HEK293 (cell line): ENCODE measurements at regions not wholly inside any gene's neighbourhood (a gene's known extent, or its start where the extent isn't known, plus 50 kb on each side); places are given as distances from the start of the nearest gene placed in this dataset.

Experiments used
- CTCF ChIA-PET: fragments of 350-600 bp; formaldehyde crosslinking; extraction: SDS; loops from one replicate; lab custom pipeline; 2021; ENCODE audit warnings: antibody characterized with exemption; lab: Yijun Ruan, JAX
- POLR2A ChIA-PET: fragments of 300-600 bp; formaldehyde crosslinking; extraction: SDS; loops from one replicate; lab custom pipeline; 2020; ENCODE audit warnings: antibody characterized with exemption, inconsistent platforms; lab: Yijun Ruan, JAX
- H3K27ac ChIP-seq: fragments of 200-500 bp; sonication (Bioruptor generic); 2 replicates; pipeline ENCODE4 v1.5.1; 2014; ENCODE audit warnings: low read depth, low read length, control low read depth, inconsistent platforms; ENCODE audit errors: extremely low read depth
- H3K36me3 ChIP-seq, 2 experiments: fragments of 200-500 bp in 1 of 2; sonication (Bioruptor generic) in 1 of 2; 1 replicate in 1 of 2; 2 replicates in 1 of 2; pipeline ENCODE4 v1.5.1; 2014 to 2017; ENCODE audit warnings: inconsistent platforms in 2 of 2, low read length in 2 of 2; ENCODE audit not compliant: control insufficient read depth in 2 of 2, insufficient read depth in 1 of 2
- H3K4me1 ChIP-seq: fragments of 200-500 bp; sonication (Bioruptor generic); 2 replicates; pipeline ENCODE4 v1.5.1; 2014; ENCODE audit warnings: mild to moderate bottlenecking, low read length, inconsistent platforms; ENCODE audit not compliant: control insufficient read depth, insufficient read depth
- H3K4me3 ChIP-seq: 2 replicates; pipeline ENCODE4 v1.5.1; 2011; ENCODE audit warnings: low read depth, mild to moderate bottlenecking, control low read depth, low read length, moderate library complexity
- H3K9me3 ChIP-seq: fragments of 200-500 bp; sonication (Bioruptor generic); 2 replicates; pipeline ENCODE4 v1.5.1; 2014; ENCODE audit warnings: low read depth, low read length, inconsistent platforms; ENCODE audit not compliant: control insufficient read depth, insufficient read depth
- BCL6B ChIP-seq: fragments of 450-650 bp; formaldehyde crosslinking; IDR thresholded peaks from 2 replicates; pipeline ENCODE4 v1.5.1; 2017; ENCODE audit warnings: missing biosample characterization, missing genetic modification characterization
- MYNN ChIP-seq: fragments of 450-650 bp; formaldehyde crosslinking; IDR thresholded peaks from 2 replicates; pipeline ENCODE4 v1.5.1; 2016; ENCODE audit warnings: missing biosample characterization, missing genetic modification characterization, borderline replicate concordance
- PRDM1 ChIP-seq: fragments of 450-650 bp; formaldehyde crosslinking; IDR thresholded peaks from 2 replicates; pipeline ENCODE4; 2016; ENCODE audit warnings: missing biosample characterization, missing genetic modification characterization
- SETDB1 ChIP-seq: IDR thresholded peaks from one replicate; pipeline ENCODE4 v1.6.1; 2017; ENCODE audit warnings: mild to moderate bottlenecking, low read length, moderate library complexity, mixed read lengths; ENCODE audit not compliant: insufficient read length
- ZBTB26 ChIP-seq: fragments of 450-650 bp; formaldehyde crosslinking; optimal IDR thresholded peaks from 2 replicates; pipeline ENCODE3; 2016; ENCODE audit warnings: missing biosample characterization, mild to moderate bottlenecking, missing genetic modification characterization
- ZFP41 ChIP-seq: fragments of 450-650 bp; formaldehyde crosslinking; IDR thresholded peaks from 2 replicates; pipeline ENCODE4 v1.5.1; 2016; ENCODE audit warnings: missing biosample characterization, missing genetic modification characterization, borderline replicate concordance
- ZNF146 ChIP-seq: fragments of 450-650 bp; formaldehyde crosslinking; IDR thresholded peaks from 2 replicates; pipeline ENCODE4 v1.5.1; 2016; ENCODE audit warnings: missing biosample characterization, missing genetic modification characterization
- ZNF211 ChIP-seq: fragments of 450-650 bp; formaldehyde crosslinking; IDR thresholded peaks from 2 replicates; pipeline ENCODE4 v1.5.1; 2016; ENCODE audit warnings: low read depth, missing biosample characterization, missing genetic modification characterization
- ZNF23 ChIP-seq: fragments of 450-650 bp; formaldehyde crosslinking; IDR thresholded peaks from 2 replicates; pipeline ENCODE4 v1.5.1; 2016; ENCODE audit warnings: missing biosample characterization, missing genetic modification characterization, borderline replicate concordance
- ZNF292 ChIP-seq: fragments of 450-650 bp; formaldehyde crosslinking; IDR thresholded peaks from 2 replicates; pipeline ENCODE4 v1.5.1; 2016; ENCODE audit warnings: low read depth, missing biosample characterization, missing genetic modification characterization, borderline replicate concordance
- ZNF354C ChIP-seq: fragments of 450-650 bp; formaldehyde crosslinking; IDR thresholded peaks from 2 replicates; pipeline ENCODE4 v1.5.1; 2016; ENCODE audit warnings: missing biosample characterization, missing genetic modification characterization, low read depth, borderline replicate concordance
- ZNF366 ChIP-seq: fragments of 450-650 bp; formaldehyde crosslinking; conservative IDR thresholded peaks from 2 replicates; pipeline ENCODE4 v1.5.1; 2016; ENCODE audit warnings: missing biosample characterization, missing genetic modification characterization
- ZNF449 ChIP-seq: fragments of 450-650 bp; formaldehyde crosslinking; IDR thresholded peaks from 2 replicates; pipeline ENCODE4 v1.5.1; 2017; ENCODE audit warnings: missing biosample characterization, mild to moderate bottlenecking, missing genetic modification characterization, moderate library complexity
- ZNF473 ChIP-seq: fragments of 450-650 bp; formaldehyde crosslinking; IDR thresholded peaks from 2 replicates; pipeline ENCODE4 v1.5.1; 2017; ENCODE audit warnings: missing biosample characterization, missing genetic modification characterization
- ZNF560 ChIP-seq: fragments of 450-650 bp; formaldehyde crosslinking; IDR thresholded peaks from 2 replicates; pipeline ENCODE4 v1.5.1; 2017; ENCODE audit warnings: missing biosample characterization, missing genetic modification characterization, borderline replicate concordance
- ZNF585B ChIP-seq: fragments of 450-650 bp; formaldehyde crosslinking; IDR thresholded peaks from 2 replicates; pipeline ENCODE4 v1.5.1; 2016; ENCODE audit warnings: missing biosample characterization, missing genetic modification characterization
- ZNF624 ChIP-seq: fragments of 450-650 bp; formaldehyde crosslinking; IDR thresholded peaks from 2 replicates; pipeline ENCODE4 v1.5.1; 2017; ENCODE audit warnings: missing biosample characterization, missing genetic modification characterization
- TF ChIP-seq, protein P1 (sequence below): fragments of 450-650 bp; formaldehyde crosslinking; IDR thresholded peaks from 2 replicates; pipeline ENCODE4 v1.5.1; 2016; ENCODE audit warnings: missing biosample characterization, missing genetic modification characterization, borderline replicate concordance

DNA sequence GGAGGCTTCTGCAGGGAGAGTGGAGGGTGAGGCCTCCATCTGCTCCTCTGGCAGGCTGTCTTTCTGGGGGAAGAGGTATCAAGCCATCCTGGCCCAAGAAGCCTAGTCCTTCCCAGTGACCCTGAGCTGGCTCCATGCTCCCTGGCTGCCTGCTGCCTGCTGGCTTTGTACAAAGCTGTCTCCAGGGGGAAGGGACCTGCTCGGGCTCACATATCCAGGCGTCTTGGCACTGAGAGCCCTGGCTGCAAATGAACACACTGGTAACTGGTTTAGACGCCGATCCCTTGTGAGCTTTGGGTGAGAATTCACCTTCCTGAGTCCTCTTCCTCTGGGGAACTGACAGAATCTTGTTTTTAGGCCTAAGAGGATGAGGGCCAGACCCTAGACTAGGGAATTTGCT is 210.3 kb upstream of the ZBED5 start:
- no peak overlapping the region for H3K27ac ChIP-seq
- ChIA-PET POLR2A (no interaction called here), CTCF (no interaction called here)
- no peaks in the 10 kb centered on the region for H3K36me3 ChIP-seq
- H3K4me1 ChIP-seq: no peaks in the 10 kb centered on the region
- no peak for TF ChIP-seq ZNF211 (tag by site-specific recombination)
- no peak for TF ChIP-seq ZBTB26 (tag by site-specific recombination)
- TF ChIP-seq ZNF354C (tag by site-specific recombination): no peak
- TF ChIP-seq ZNF23: no peak
- no peak overlapping the region for H3K4me3 ChIP-seq
- H3K9me3 ChIP-seq: no peaks in the 10 kb centered on the region

- CTCF ChIA-PET: interaction anchor here (1.0 kb wide), 1 partner anchor 294 kb away, joined by 3 read pairs; no protein-coding TSS in a partner anchor
- POLR2A ChIA-PET: no interaction called here
- Histone ChIP-seq H3K27ac (no peak overlapping the region), H3K4me3 (no peak overlapping the region), H3K9me3 (no peaks in the 10 kb centered on the region), H3K4me1 (no peaks in the 10 kb centered on the region)
- TF ChIP-seq ZNF354C (tag by site-specific recombination) (no peak), BCL6B (no peak), ZNF624 (no peak), ZNF473 (tag by site-specific recombination) (no peak), MYNN (tag by site-specific recombination) (no peak), ZNF146 (tag by site-specific recombination) (no peak)
- TF ChIP-seq, protein P1, sequence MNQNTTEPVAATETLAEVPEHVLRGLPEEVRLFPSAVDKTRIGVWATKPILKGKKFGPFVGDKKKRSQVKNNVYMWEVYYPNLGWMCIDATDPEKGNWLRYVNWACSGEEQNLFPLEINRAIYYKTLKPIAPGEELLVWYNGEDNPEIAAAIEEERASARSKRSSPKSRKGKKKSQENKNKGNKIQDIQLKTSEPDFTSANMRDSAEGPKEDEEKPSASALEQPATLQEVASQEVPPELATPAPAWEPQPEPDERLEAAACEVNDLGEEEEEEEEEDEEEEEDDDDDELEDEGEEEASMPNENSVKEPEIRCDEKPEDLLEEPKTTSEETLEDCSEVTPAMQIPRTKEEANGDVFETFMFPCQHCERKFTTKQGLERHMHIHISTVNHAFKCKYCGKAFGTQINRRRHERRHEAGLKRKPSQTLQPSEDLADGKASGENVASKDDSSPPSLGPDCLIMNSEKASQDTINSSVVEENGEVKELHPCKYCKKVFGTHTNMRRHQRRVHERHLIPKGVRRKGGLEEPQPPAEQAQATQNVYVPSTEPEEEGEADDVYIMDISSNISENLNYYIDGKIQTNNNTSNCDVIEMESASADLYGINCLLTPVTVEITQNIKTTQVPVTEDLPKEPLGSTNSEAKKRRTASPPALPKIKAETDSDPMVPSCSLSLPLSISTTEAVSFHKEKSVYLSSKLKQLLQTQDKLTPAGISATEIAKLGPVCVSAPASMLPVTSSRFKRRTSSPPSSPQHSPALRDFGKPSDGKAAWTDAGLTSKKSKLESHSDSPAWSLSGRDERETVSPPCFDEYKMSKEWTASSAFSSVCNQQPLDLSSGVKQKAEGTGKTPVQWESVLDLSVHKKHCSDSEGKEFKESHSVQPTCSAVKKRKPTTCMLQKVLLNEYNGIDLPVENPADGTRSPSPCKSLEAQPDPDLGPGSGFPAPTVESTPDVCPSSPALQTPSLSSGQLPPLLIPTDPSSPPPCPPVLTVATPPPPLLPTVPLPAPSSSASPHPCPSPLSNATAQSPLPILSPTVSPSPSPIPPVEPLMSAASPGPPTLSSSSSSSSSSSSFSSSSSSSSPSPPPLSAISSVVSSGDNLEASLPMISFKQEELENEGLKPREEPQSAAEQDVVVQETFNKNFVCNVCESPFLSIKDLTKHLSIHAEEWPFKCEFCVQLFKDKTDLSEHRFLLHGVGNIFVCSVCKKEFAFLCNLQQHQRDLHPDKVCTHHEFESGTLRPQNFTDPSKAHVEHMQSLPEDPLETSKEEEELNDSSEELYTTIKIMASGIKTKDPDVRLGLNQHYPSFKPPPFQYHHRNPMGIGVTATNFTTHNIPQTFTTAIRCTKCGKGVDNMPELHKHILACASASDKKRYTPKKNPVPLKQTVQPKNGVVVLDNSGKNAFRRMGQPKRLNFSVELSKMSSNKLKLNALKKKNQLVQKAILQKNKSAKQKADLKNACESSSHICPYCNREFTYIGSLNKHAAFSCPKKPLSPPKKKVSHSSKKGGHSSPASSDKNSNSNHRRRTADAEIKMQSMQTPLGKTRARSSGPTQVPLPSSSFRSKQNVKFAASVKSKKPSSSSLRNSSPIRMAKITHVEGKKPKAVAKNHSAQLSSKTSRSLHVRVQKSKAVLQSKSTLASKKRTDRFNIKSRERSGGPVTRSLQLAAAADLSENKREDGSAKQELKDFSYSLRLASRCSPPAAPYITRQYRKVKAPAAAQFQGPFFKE: no peak
- TF ChIP-seq, all 188 proteins: peak for 0
- no peaks in the 10 kb centered on the region for H3K36me3 ChIP-seq
These were observed 207.5 kb upstream of the ZBED5 start for GRCh38 chr11:11065396-11065795.

GRCh38 chr11:11057472-11057854 is 199.6 kb upstream of the ZBED5 start:
- TF ChIP-seq ZNF292 (tag by site-specific recombination) (no peak), ZNF211 (tag by site-specific recombination) (no peak), ZNF449 (no peak), ZFP41 (tag by site-specific recombination) (no peak), PRDM1 (tag by site-specific recombination) (no peak), ZNF366 (tag by site-specific recombination) (no peak), ZNF560 (no peak), ZNF585B (tag by site-specific recombination) (no peak), SETDB1 (peak; percentile 79)
- Histone ChIP-seq H3K4me1 (no peaks in the 10 kb centered on the region), H3K9me3 (no peaks in the 10 kb centered on the region), H3K36me3 (no peaks in the 10 kb centered on the region), H3K27ac (no peak overlapping the region), H3K4me3 (no peak overlapping the region)
- CTCF ChIA-PET: interaction anchor here (0.8 to 1.6 kb wide), 4 partner anchors 15 to 97 kb away, joined by 3 read pairs; no protein-coding TSS in a partner anchor
- POLR2A ChIA-PET: no interaction called here
